Uterus (tissue), 2 donors: ENCODE measurements at regions not wholly inside any gene's neighbourhood (a gene's known extent, or its start where the extent isn't known, plus 50 kb on each side); places are given as distances from the start of the nearest gene placed in this dataset.

Source experiments
- CTCF ChIP-seq, 4 experiments: fragments of 200-600 bp in 2 of 4; fragments of 450-650 bp in 2 of 4; sonication (generic) in 2 of 4; IDR thresholded peaks; one replicate each; pipeline ENCODE4 v1.5.1; 2016 to 2019; ENCODE audit warnings: antibody characterized with exemption in 4 of 4, mild to moderate bottlenecking in 2 of 4, moderate library complexity in 1 of 4
- POLR2A ChIP-seq, 2 donors: fragments of 450-650 bp; IDR thresholded peaks; one replicate each; pipeline ENCODE4 v1.6.1; 2016; ENCODE audit warnings: antibody characterized with exemption in 2 of 2, mild to moderate bottlenecking in 1 of 2, moderate library complexity in 1 of 2

GRCh38 chr18:38290229-38290628 is 724.6 kb upstream of the CELF4 start:
- no peak for TF ChIP-seq CTCF (IDR thresholded peaks at IDR 0.05)
- TF ChIP-seq POLR2A (IDR thresholded peaks at IDR 0.05): no peak
